H9 (cell line): ENCODE measurements at regions not wholly inside any gene's neighbourhood (a gene's known extent, or its start where the extent isn't known, plus 50 kb on each side); places are given as distances from the start of the nearest gene placed in this dataset.

ENCODE experiments used
- DNase-seq: peaks from one replicate; pipeline ENCODE4 v3.0.0-alpha.2; 2017
- H2AFZ ChIP-seq: one replicate; pipeline ENCODE4 v1.6.1; 2013; ENCODE audit warnings: mild to moderate bottlenecking, low read length, control low read depth, moderate library complexity
- H2AK5ac ChIP-seq: 2 replicates; pipeline ENCODE4 v1.6.1; 2013; ENCODE audit warnings: low read length, control low read depth, mixed read lengths; ENCODE audit not compliant: insufficient read length
- H2BK120ac ChIP-seq: one replicate; pipeline ENCODE4 v1.6.1; 2013; ENCODE audit warnings: low read depth, mild to moderate bottlenecking, low read length, control low read depth, inconsistent platforms; ENCODE audit not compliant: poor library complexity, severe bottlenecking
- H2BK12ac ChIP-seq: 2 replicates; pipeline ENCODE4 v1.6.1; 2013; ENCODE audit warnings: low read length, control low read depth, mixed read lengths, low read depth; ENCODE audit not compliant: insufficient read length
- H2BK15ac ChIP-seq: 2 replicates; pipeline ENCODE4 v1.6.1; 2013; ENCODE audit warnings: low read depth, low read length, control low read depth
- H2BK20ac ChIP-seq: one replicate; pipeline ENCODE4 v1.6.1; 2013; ENCODE audit warnings: low read depth, mild to moderate bottlenecking, low read length, control low read depth, inconsistent platforms; ENCODE audit not compliant: poor library complexity, severe bottlenecking
- H2BK5ac ChIP-seq: 2 replicates; pipeline ENCODE4 v1.6.1; 2013; ENCODE audit warnings: low read length, control low read depth, mixed read lengths; ENCODE audit not compliant: insufficient read length
- H3K14ac ChIP-seq: 2 replicates; pipeline ENCODE4 v1.6.1; 2013; ENCODE audit warnings: low read length, control low read depth; ENCODE audit not compliant: insufficient read depth
- H3K18ac ChIP-seq: 2 replicates; pipeline ENCODE4 v1.6.1; 2013; ENCODE audit warnings: low read depth, mild to moderate bottlenecking, mixed read lengths, low read length, control low read depth; ENCODE audit not compliant: insufficient read length
- H3K23ac ChIP-seq: 2 replicates; pipeline ENCODE4 v1.6.1; 2013; ENCODE audit warnings: low read length, control low read depth, mixed read lengths, low read depth; ENCODE audit not compliant: insufficient read length
- H3K23me2 ChIP-seq: 2 replicates; pipeline ENCODE4 v1.6.1; 2013; ENCODE audit warnings: low read depth, mild to moderate bottlenecking, mixed read lengths, low read length, control low read depth; ENCODE audit not compliant: insufficient read length, poor library complexity, severe bottlenecking
- H3K27ac ChIP-seq: 2 replicates; pipeline ENCODE4 v1.5.1; 2013; ENCODE audit warnings: low read length, control low read depth, mixed read lengths, low read depth; ENCODE audit not compliant: insufficient read length
- H3K27me3 ChIP-seq: 2 replicates; pipeline ENCODE4 v1.6.1; 2013; ENCODE audit warnings: low read length, control low read depth, inconsistent platforms; ENCODE audit not compliant: insufficient read depth
- H3K4ac ChIP-seq: 2 replicates; pipeline ENCODE4 v1.6.1; 2013; ENCODE audit warnings: low read depth, mild to moderate bottlenecking, control low read depth, inconsistent platforms, low read length, moderate library complexity
- H3K4me1 ChIP-seq: 2 replicates; pipeline ENCODE4 v1.6.1; 2013; ENCODE audit warnings: low read length, control low read depth, inconsistent platforms; ENCODE audit not compliant: insufficient read depth
- H3K4me2 ChIP-seq: 2 replicates; pipeline ENCODE4 v1.6.1; 2013; ENCODE audit warnings: low read length, control low read depth, mixed read lengths; ENCODE audit not compliant: insufficient read length, insufficient read depth
- H3K56ac ChIP-seq: 2 replicates; pipeline ENCODE4 v1.6.1; 2013; ENCODE audit warnings: low read depth, mild to moderate bottlenecking, mixed read lengths, low read length, control low read depth; ENCODE audit not compliant: insufficient read length
- H3K79me1 ChIP-seq: 2 replicates; pipeline ENCODE4 v1.6.1; 2013; ENCODE audit warnings: low read depth, mild to moderate bottlenecking, moderate library complexity, low read length, control low read depth, inconsistent platforms; ENCODE audit not compliant: insufficient read depth, poor library complexity, severe bottlenecking
- H3K79me2 ChIP-seq: 2 replicates; pipeline ENCODE4 v1.6.1; 2013; ENCODE audit warnings: low read length, control low read depth, inconsistent platforms; ENCODE audit not compliant: insufficient read depth
- H3K9ac ChIP-seq: 2 replicates; pipeline ENCODE4 v1.6.1; 2013; ENCODE audit warnings: low read length, control low read depth, mixed read lengths; ENCODE audit not compliant: insufficient read length; ENCODE audit errors: extremely low read depth
- H3K9me3 ChIP-seq: one replicate; pipeline ENCODE4 v1.6.1; 2013; ENCODE audit warnings: low read depth, low read length, inconsistent platforms; ENCODE audit not compliant: control insufficient read depth
- H3T11ph ChIP-seq: one replicate; pipeline ENCODE4 v1.6.1; 2013; ENCODE audit warnings: mild to moderate bottlenecking, low read length, control low read depth, inconsistent platforms
- H4K20me1 ChIP-seq: one replicate; pipeline ENCODE4 v1.6.1; 2013; ENCODE audit not compliant: control insufficient read depth, insufficient read length, insufficient read depth
- H4K5ac ChIP-seq: 2 replicates; pipeline ENCODE4 v1.6.1; 2013; ENCODE audit warnings: low read depth, mild to moderate bottlenecking, mixed read lengths, low read length, control low read depth; ENCODE audit not compliant: insufficient read length
- H4K8ac ChIP-seq: replicated peaks from 2 replicates; pipeline ENCODE4 v1.6.1; 2013; ENCODE audit warnings: low read length, control low read depth, mixed read lengths, low read depth; ENCODE audit not compliant: insufficient read length
- H4K91ac ChIP-seq: 2 replicates; pipeline ENCODE4 v1.6.1; 2013; ENCODE audit warnings: low read depth, mild to moderate bottlenecking, moderate library complexity, mixed read lengths, low read length, control low read depth; ENCODE audit not compliant: insufficient read length
- H3K27ac Mint-ChIP-seq, 3 experiments: 2 replicates in 2 of 3; 3 replicates in 1 of 3; pipeline ENCODE4 v1.8.0; 2020 to 2021; ENCODE audit warnings: mixed read lengths in 3 of 3, mild to moderate bottlenecking in 1 of 3, moderate library complexity in 1 of 3
- H3K27me3 Mint-ChIP-seq: 2 replicates; pipeline ENCODE4 v1.8.0; 2021; ENCODE audit warnings: low read depth, mild to moderate bottlenecking, moderate library complexity, mixed read lengths
- H3K36me3 Mint-ChIP-seq, 3 experiments: 2 replicates in 2 of 3; 3 replicates in 1 of 3; pipeline ENCODE4 v1.8.0; 2020 to 2021; ENCODE audit warnings: low read depth in 3 of 3, mixed read lengths in 3 of 3; ENCODE audit not compliant: insufficient read depth in 1 of 3
- H3K4me1 Mint-ChIP-seq, 2 experiments: 2 replicates each; pipeline ENCODE4 v1.8.0; 2020; ENCODE audit warnings: mixed read lengths in 2 of 2
- H3K4me3 Mint-ChIP-seq, 2 experiments: 2 replicates in 1 of 2; 3 replicates in 1 of 2; pipeline ENCODE4 v1.8.0; 2020 to 2021; ENCODE audit warnings: mild to moderate bottlenecking in 2 of 2, mixed read lengths in 2 of 2, moderate library complexity in 1 of 2
- H3K9me3 Mint-ChIP-seq, 2 experiments: 2 replicates in 1 of 2; 3 replicates in 1 of 2; pipeline ENCODE4 v1.8.0; 2020; ENCODE audit warnings: mild to moderate bottlenecking in 2 of 2, mixed read lengths in 2 of 2, moderate library complexity in 1 of 2
- WGBS: extraction: QIAGEN DNeasy Blood & Tissue Kit; methylation state at CpG from one replicate; pipeline ENCODE4 v1.1.7; 2013; ENCODE audit warnings: missing lambda C conversion rate, low lambda C conversion rate, mixed read lengths; ENCODE audit not compliant: insufficient read length; ENCODE audit errors: extremely low coverage; 5-methylcytosine and 5-hydroxymethylcytosine counted together
- TF ChIP-seq, protein P1 (sequence below): fragments of 200-600 bp; sonication (generic); conservative IDR thresholded peaks from 3 replicates; pipeline ENCODE4 v1.8.0; 2021; ENCODE audit warnings: antibody characterized with exemption, mild to moderate bottlenecking

DNA sequence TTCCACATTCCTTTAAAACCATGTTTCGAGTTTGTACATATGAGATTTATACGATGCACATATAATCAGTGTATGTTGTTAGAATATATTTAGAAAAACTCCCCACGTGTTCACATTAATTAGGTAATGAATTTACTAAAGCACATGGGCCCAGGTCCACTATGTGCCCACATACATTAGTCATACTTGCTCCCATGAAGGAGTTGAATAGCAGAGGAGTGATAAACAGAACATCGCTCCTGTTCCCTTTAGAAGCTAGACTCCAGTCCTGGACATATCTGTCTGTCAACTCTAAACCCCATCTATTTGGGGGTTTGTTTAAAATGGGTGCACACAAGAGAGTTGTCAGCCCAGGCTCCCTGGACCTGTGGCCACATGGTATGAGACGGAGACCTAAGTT is 108.1 kb upstream of the TIAM2 start:
- Histone ChIP-seq H3K4me2 (no peak overlapping the region), H2BK120ac (no peak overlapping the region), H2AK5ac (no peak overlapping the region), H4K91ac (no peak overlapping the region), H2BK5ac (no peak overlapping the region), H3K79me1 (no peaks in the 10 kb centered on the region), H4K8ac (no peak overlapping the region), H3K18ac (no peak overlapping the region), H4K20me1 (no peaks in the 10 kb centered on the region), H3K23ac (no peak overlapping the region), H3K4ac (no peak overlapping the region), H3K79me2 (no peaks in the 10 kb centered on the region; the same call in 1 of the 2 replicates), H2BK12ac (no peak overlapping the region), H3K56ac (no peak overlapping the region), H3K9me3 (no peaks in the 10 kb centered on the region), H3K27me3 (no peaks in the 10 kb centered on the region), H3K23me2 (no peaks in the 10 kb centered on the region), H4K5ac (no peak overlapping the region), H3K27ac (no peak overlapping the region), H3K4me1 (no peaks in the 10 kb centered on the region), H3K9ac (no peak overlapping the region), H2AFZ (no peak overlapping the region), H2BK20ac (no peak overlapping the region), H3T11ph (no peak overlapping the region), H3K14ac (no peak overlapping the region), H2BK15ac (no peak overlapping the region)
- Mint-ChIP-seq H3K4me3 (no peak overlapping the region), H3K4me1 (peaks cover 8 to 9% of the 10 kb centered on the region in 2 experiments), H3K27me3 (no peaks in the 10 kb centered on the region), H3K36me3 (peaks cover 3 to 15% (median 10%) of the 10 kb centered on the region in 3 experiments; a peak in 6 of 7 replicates), H3K27ac (no peak overlapping the region), H3K9me3 (no peaks in the 10 kb centered on the region)
- TF ChIP-seq, protein P1, sequence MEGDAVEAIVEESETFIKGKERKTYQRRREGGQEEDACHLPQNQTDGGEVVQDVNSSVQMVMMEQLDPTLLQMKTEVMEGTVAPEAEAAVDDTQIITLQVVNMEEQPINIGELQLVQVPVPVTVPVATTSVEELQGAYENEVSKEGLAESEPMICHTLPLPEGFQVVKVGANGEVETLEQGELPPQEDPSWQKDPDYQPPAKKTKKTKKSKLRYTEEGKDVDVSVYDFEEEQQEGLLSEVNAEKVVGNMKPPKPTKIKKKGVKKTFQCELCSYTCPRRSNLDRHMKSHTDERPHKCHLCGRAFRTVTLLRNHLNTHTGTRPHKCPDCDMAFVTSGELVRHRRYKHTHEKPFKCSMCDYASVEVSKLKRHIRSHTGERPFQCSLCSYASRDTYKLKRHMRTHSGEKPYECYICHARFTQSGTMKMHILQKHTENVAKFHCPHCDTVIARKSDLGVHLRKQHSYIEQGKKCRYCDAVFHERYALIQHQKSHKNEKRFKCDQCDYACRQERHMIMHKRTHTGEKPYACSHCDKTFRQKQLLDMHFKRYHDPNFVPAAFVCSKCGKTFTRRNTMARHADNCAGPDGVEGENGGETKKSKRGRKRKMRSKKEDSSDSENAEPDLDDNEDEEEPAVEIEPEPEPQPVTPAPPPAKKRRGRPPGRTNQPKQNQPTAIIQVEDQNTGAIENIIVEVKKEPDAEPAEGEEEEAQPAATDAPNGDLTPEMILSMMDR: no peak
- DNase-seq: no peak
- no CpG with 5 or more reads among the region's 5 CpGs for WGBS
